NCI-H2171 (cell line): ENCODE measurements at regions not wholly inside any gene's neighbourhood (a gene's known extent, or its start where the extent isn't known, plus 50 kb on each side); places are given as distances from the start of the nearest gene placed in this dataset.
"Not testable (repeated sequence)": the region's sequence is repeated elsewhere in the genome, so short reads cannot be mapped to it uniquely, and the experiment has no call there.

ENCODE experiments used
- DNase-seq: peaks from one replicate; lab custom pipeline; 2025; lab: John Stamatoyannopoulos, UW

DNA sequence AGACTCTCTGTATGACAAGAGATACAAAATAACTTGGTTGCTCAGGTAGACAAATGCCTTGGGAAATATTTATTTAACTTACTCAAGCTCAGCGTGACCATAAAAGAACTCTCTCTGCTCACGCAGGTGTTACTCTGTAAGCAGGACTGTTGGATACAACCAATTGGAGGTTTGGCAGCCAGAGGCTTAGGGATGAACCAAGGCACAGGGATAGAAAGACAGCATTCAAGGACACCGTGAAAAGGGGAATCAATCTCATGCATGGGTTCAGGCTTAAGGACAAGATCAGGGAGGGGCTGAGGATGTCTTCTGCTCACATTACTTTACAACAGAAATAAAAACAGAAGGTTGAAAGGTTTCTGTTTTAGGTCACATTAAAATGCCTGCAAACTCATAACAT, 389.0 kb upstream of the BRINP1 start:
- DNase-seq, result no peak

DNA sequence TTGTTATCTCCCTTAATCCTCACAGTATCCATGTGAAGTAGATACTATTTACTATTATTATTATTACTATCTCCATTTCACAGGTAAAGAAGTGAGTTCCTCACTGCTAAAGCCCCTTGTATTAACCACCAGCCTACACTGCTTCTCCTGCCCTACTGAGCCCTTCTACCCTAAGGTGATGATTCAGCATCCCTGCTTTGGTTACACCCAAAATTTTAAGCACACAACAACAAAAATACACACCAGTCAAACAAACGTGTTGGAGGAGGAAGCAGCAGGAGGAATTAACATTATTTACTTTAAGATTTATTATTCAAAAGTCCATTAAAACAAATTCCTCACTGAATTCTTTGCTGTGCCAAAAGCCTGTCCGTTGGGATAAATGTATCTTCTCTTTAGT, 370.2 kb upstream of the BRINP1 start:
- DNase-seq, result no peak

DNA sequence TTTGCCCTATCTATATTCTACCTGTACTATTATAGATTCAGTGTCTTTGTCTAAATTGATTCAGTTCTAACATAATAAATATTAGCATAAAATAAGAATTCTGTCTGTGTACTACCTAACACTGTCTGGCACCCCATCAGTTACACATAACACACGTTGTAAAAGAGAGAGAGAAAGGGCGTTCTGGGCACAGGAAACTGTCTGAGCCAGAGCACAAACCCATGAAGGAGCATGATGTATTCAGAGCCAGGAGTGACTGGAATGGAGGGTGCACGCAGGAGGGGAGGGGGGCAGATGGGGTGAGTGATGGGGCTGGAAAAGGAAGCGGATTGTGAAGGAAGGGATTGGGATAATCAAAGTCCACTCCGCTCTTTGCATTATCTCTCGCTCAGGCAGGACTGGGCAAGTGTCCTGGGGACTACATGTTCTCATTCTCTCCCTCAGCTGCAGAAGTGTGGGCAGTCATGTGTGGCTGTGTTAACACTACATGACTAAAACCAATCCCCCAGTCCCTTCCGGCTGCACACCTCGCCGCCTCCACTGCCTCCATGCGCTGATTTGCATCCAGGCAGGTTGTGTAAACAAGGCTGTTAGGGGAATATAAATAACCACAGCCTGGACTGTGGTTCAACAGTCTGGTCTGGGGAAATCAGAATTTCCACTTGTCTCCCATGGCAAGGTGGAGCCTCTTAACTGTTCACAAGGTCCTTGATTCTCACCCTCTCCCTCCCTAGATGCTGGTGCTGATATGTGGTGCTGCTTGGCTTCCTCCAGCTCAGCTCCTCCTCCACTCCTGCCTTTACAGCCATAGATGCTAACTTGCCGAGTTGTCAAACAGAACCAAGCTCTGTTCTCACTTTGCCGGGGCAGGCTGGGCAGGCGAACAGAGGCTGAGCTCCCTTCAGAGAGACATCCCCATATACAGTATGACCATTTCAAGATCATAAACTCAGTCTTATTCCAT, 367.5 kb upstream of the BRINP1 start:
- DNase-seq, result no peak

DNA sequence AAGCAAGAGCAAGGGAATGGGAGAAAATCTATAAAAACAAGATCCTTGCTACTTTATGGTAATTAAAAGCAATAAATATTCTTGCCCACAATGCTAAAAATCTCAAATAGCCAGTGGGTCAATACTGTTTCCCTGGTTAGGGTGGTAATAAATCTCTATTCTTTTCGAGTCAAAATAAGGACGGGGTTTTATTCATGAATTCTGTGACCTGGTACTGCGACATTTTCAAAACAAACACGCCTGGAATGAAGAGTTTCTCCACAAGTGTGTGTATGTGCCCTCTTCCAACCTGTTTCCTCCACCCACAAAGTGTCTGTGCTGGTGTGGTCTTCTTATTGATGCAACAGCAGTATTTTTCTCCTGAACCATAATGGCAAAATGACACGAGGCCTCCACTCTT, 358.8 kb upstream of the BRINP1 start:
- DNase-seq, result no peak

DNA sequence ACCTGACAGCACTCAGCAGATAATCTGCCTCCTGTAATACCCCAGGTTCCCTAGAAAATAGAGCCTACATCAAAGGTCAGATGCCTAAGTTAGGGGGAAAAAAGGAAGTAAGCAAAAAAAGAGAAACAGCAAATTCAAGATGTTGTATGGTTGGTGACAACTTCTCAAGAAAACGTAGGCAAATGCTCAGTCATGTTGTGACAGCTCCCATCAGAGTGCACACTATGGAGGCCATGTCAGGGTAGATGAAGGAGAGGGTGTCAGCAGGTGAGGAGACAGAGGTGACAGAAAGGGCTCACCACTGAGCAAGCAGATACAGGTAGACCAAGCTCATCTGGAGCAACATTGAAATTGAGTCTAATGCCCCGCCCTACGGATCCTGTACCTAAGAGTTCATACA, 356.8 kb upstream of the BRINP1 start:
- DNase-seq, result no peak

DNA sequence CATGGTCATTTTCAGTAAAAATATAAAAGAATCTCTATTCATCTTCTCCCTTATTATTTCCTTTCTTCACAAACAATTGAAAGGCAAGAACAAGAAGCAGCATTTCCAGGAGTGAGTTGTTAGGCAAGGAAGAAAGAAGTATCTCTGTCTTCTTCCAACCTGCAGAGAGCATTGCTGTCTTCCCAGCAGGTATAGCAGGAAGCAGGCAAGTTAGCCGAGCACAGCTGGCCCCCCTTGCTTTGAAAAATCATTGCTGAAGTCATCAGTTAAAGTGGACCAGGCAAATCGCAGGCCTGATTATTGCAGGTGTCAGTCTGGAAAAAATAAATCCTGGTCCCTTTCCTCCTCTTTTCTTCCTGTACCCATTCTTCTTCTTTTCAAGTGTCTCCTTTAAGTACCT, 353.1 kb upstream of the BRINP1 start:
- no peak for DNase-seq

DNA sequence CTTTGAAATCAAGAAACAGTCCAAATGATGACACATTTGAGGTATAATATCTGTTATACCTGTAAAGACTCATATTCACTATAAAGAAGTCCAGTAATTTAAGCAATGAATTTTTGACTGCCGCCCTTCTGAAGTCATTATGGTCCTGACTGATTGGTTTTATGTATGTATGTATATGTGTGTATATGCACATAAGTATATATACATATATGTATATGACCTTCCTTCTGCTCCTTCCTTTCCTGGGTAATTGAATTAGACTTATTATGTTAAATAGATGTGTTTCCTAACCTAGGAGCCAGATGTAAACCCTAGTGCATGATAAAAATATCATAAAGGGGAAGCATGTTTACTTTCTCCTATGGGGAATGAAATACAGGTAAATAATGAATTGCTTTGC, 343.1 kb upstream of the BRINP1 start:
- no peak for DNase-seq

DNA sequence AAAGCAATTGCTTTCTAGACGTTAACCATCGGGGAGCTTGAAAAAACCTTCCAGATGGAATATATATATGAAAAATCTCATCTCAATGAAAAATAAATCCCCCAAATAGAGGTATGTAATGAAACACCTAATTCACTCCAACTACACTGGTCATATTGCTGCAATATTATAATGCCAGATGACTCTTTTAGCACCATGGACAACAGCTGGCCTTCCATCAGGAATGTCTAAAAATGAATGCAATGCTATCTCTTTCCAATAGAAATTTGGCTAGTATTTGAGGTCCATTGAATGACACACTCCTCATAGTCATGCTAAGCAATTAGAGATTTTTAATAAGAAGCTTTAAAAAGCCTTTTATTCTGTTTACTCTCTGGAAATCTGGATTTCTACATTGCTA, 340.2 kb upstream of the BRINP1 start:
- no peak for DNase-seq

DNA sequence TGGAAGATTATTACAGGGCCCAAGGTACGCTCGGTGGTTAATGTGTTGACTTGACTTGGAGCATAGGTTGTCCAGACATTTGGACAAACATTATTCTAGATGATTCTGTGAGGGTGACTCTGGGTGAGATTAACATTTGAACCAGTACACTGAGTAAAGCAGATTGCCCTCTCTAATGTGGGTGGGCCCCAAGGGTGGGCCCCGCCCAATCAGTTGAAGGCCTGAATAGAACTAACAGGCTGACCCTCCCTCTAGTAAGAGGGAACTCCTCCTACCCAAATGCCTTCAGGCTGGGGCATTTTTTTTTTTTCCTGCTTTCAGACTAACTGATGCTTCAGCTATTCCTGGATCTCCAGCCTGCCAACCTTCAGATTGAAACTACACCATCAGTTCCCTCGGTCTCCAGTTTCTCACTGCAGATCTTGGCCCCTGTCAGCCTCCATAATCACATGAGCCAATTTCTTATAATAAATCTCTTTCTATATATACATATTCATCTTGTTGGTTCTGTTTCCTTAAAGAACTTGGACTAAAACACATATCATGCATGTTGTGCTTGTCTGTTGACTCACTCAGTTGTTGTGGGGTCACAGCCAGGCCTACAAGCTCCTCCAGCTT, 338.1 kb upstream of the BRINP1 start:
- DNase-seq, result no peak

DNA sequence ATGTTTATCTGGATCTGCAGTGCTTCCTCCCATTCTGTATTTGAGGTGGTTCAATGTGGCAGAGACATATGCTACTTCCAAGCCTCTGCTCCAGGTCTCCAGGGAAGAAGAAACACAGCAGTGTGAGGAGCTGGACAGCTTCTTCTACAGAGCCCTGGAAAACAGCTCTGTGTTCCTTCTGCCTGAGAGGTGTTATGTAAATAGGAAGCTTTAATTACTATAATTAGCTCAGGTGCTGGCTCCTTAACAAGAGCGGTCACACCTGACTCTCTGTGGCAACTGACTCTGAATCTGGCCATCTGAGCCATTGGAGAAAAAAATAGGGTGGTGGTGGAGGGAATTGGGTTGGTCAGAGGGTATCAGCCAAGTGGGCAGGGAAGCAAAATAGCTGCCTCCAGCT, 332.4 kb upstream of the BRINP1 start:
- DNase-seq, result peak; percentile 23

DNA sequence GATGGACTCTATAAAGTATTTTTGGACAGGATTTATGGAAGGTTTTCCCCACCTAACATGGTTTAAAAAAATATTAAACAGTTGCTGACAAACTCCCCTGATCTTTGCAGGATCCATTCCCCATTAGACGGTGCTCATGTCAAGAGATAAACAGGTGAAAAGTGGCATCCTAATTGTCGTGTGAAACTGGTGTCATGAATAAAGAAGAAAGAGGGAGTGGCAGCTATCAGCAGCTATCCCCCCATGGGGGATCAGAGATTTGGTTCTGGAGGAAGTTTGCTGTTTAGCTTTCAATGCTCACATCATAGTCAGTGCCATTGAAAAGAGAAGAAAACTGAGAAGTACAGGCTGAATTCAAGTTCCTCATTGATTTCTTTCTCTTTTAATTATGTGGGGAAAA, 329.3 kb upstream of the BRINP1 start:
- DNase-seq, result no peak

DNA sequence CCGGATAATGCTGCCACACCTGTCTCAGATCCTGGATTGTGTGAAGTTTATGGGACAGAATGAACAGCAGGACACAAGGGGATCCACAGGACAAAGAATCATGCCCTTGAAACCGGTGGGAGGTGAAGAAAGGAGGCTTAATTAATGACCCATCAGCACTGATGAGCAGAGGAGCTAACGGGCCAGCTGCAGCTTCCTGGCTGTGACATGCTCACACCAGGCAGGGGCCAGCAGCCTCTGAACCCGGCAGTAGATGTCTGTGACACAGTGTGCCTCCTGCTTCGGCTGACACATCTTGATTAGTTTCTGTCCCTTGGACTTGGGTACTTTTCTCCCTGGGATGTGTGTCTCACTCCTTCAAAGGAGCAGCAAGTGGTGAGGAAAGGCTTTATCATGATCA, 328.8 kb upstream of the BRINP1 start:
- no peak for DNase-seq

DNA sequence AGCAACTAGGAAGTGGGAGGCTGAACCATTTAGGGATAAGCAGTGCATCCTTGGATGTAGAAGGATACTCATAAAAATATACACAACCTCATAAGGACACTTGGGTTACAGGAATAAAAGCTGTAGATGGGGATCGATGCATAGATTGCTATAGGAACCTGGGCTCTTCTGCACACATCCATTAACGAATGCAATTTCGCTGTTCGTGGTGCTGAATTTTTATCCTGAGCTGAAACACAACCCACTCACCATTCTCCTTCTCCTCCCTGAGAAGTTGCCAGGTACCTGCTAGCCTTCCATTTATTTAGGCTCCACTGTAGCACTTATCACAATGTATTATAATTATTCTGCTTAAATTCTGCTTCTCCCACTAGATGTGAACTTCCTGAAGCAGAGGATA, 320.6 kb upstream of the BRINP1 start:
- DNase-seq, result no peak

DNA sequence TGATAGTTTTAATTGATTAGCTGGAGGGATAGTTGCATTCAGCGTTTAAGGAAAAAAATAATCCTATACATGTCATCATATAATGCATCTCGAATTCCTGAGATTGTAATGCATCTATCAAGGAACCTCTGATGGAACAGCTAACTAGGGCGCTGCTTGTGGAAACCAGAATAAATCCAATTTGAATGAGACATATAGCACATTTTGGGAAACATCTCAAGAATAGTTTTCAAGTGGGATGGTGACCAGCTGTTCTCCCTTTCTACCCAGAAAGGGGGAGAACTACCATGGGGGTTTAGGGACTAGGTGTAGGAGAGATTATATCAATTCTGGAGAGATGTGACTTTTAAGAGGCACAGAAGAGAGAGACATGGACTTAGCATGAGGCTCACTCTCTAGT, 319.3 kb upstream of the BRINP1 start:
- no peak for DNase-seq

DNA sequence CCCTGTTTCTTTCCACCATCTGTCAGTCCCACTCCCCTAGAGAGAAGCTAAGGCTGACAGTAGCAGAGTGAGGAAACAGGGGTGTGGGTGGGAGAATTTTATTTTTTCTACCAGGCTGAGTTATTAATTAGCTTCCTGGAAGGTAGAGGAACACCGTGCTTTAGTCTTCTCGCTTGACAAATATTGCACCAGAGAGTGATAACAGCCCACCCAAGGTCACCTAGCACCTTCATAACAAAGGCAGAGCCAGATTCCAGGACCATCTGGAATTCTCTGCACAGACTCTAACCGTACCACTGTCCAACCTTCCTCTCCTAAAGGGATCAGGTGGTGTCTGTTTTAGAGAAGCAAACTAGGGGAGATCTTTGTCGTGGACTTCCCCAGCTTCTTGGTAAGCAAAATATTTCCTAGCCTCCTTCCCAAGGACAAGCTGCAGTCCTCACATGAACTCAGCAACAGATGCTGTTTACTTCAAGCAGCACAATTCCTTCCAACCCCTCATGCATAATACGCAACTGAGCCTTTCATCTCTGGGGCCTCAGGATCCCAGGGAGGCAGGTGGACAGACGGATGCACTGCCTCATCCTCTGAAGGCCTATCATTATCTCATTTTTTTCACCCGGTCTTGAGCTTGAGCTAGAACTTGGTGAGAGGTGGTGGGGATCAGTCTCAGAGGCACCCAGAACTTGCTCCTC, 308.7 kb upstream of the BRINP1 start:
- DNase-seq, result peak; percentile 84

DNA sequence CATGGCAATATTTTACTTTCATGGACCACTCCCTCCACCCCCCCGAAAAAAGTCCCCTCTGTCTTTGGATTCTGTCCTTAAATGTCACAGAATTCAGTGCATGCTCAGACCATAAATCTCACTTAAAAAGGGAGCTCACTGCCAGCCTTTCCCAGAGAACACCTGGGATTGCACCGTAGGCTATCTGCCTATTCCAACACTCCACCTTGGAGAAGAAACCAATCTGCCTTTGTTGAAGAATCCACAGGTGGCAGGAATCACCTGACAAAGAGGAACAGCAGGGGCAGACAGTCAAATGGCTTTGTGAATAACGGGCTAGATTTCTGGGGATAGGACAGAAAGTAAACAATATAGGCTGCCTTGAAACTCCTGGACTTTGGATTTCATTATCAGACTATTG, 306.7 kb upstream of the BRINP1 start:
- DNase-seq, result peak; percentile 37

DNA sequence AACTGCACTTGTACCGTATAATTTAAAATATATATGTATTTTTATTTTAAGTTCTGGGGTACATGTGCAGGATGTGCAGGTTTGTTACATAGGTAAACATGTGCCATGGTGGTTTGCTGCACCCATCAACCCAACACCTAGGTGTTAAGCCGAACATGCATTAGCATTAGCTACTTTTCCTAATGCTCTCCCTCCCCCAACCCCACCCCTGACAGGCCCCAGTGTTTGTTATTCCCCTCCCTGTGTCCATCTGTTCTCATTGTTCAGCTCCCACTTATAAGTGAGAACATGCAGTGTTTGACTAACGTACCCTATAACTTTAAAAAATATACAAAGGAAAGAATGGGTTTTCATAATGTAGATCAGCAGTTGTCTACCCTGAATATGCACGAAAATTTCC, 303.5 kb upstream of the BRINP1 start:
- DNase-seq, result not testable (repeated sequence)

DNA sequence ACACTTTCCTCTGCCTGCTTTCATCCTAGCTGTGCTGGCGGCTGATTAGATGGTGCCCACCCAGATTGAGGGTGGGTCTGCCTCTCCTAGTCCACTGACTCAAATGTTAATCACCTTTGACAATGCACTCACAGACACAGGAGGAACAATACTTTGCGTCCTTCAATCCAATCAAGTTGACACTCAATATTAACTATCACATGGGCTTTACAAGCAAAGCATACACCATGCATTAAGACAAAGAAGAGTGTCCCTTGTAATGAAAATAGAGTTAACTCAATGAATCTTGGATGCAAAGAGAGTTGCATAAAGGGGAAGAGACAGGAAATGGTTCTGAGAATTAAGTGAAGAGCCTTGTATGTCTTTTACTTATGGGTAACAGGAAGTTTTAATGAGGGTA, 298.7 kb upstream of the BRINP1 start:
- no peak for DNase-seq

DNA sequence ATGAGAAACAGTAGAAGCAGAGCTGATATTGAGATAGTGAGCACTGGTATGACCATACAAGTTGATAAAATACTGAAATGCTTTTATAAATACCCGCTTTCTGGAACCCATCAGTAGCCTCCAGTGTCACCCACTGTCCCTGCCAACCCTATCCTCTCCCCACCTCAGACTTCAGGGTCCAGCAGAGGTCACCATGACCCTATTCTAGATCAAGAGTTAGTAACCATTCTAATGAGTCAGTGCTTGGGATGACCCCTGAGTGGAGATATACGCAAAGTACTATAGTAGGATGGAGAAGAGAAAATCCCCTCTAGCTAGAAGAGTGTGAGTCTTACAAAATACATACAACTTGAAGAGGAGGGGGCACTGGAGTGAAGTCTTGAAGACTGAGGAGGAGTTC, 297.9 kb upstream of the BRINP1 start:
- DNase-seq, result no peak

DNA sequence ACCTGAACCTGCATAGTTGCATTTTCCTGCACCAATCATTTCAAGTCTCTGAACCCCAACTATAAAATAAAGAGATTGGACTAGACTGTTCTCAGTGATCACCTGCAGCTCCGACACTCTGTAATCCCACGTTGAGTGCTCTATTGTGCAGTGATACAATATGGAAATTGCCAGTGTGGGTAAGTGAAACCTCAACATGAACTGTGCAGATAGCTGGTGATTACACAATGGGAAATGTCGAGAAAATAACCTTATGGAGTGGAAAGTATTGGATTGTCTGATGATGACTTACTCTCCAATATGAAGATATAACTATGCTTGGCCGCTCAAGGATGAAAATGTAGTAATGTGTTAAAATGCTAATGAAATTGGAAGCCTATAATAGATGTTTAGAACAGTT, 293.1 kb upstream of the BRINP1 start:
- DNase-seq, result no peak

DNA sequence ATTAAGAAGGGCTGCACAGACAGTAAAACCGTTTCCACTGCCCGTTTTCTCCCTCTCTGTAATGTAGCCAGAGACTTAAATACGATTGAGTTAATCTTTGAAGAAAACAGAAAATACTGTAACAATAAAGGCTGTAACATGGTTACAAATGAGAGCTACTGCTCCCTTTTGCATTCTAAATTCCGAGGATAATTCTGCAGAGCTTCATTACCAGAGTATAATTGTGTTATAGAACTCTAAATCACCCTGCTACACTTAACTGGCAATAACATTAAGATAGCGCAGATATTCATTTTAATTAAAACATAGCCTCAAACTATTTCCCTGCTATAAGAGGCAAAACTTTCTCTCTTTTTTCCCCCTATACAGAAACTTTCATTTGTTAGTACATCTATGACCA, 283.7 kb upstream of the BRINP1 start:
- DNase-seq, result no peak

DNA sequence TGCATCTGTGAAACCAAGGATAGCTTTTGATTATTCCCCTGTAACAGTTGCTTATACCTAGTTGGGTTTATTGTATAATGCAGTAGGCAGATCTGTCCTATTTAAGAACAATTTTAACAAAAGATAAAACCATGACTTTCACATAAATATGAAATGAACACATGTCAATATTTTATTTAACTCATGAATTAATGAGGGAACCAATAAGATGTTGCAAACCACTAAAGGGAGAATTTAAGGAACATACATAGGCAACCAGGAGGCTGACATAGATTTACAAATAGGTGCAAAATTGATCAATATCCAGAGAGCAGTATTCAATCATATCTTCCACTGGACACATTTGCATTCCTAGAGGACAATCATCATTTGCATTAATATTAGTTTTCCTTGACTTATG, 280.0 kb upstream of the BRINP1 start:
- no peak for DNase-seq
